Peyer's patch (tissue), 4 donors: ENCODE measurements at regions not wholly inside any gene's neighbourhood (a gene's known extent, or its start where the extent isn't known, plus 50 kb on each side); places are given as distances from the start of the nearest gene placed in this dataset.

Source experiments
- CTCF ChIP-seq, 6 experiments: fragments of 450-650 bp in 4 of 6; fragments of 200-600 bp in 2 of 6; sonication (generic) in 1 of 6; IDR thresholded peaks; one replicate each; pipeline ENCODE4 v1.5.1; 2017 to 2019; ENCODE audit warnings: antibody characterized with exemption in 6 of 6, mild to moderate bottlenecking in 3 of 6, moderate library complexity in 1 of 6
- POLR2A ChIP-seq, 2 donors: fragments of 450-650 bp; IDR thresholded peaks; one replicate each; pipeline ENCODE4 v1.5.1; 2017; ENCODE audit warnings: antibody characterized with exemption in 2 of 2, mild to moderate bottlenecking in 2 of 2, moderate library complexity in 2 of 2

- TF ChIP-seq CTCF (IDR thresholded peaks at IDR 0.05), result no peak
- no peak for TF ChIP-seq POLR2A (IDR thresholded peaks at IDR 0.05)
These were observed 233.2 kb downstream of the RPLP1 start for GRCh38 chr15:69685512-69686452.
